ENCODE measurements at regions not wholly inside any gene's neighbourhood (a gene's known extent, or its start where the extent isn't known, plus 50 kb on each side); places are given as distances from the start of the nearest gene placed in this dataset.
"Not testable (repeated sequence)": the region's sequence is repeated elsewhere in the genome, so short reads cannot be mapped to it uniquely, and the experiment has no call there.

- Histone ChIP-seq H3K4me3 (no peak overlapping the region), H3K27ac (no peak overlapping the region), H3K36me3 (no peaks in the 10 kb centered on the region), H3K27me3 (ENCODE audit: low read depth) (no peaks in the 10 kb centered on the region), H3K9me3 (no peaks in the 10 kb centered on the region), H3K4me1 (no peaks in the 10 kb centered on the region)
- ATAC-seq (no peak), DNase-seq (no peak)
- intact Hi-C loops (cut with DNase I), result no loop called here
- no peak for TF ChIP-seq CTCF (IDR thresholded peaks at IDR 0.05)
Observed at GRCh38 chr2:83103613-83104012, 1355.5 kb downstream of the SUCLG1 start.

GRCh38 chr2:83089051-83089450 lies 1370.0 kb downstream of the SUCLG1 start:
- H3K27ac ChIP-seq; H3K36me3 ChIP-seq; H3K4me1 ChIP-seq; intact Hi-C loops (cut with DNase I); ATAC-seq; H3K27me3 ChIP-seq (ENCODE audit: low read depth); DNase-seq; H3K4me3 ChIP-seq; H3K9me3 ChIP-seq: not testable (repeated sequence)

GRCh38 chr2:83085869-83086268 lies 1373.2 kb downstream of the SUCLG1 start:
- no peak for ATAC-seq
- H3K4me3 ChIP-seq, result no peak overlapping the region
- intact Hi-C loops (cut with DNase I), result no loop called here

GRCh38 chr2:83081826-83082690 lies 1377.0 kb downstream of the SUCLG1 start:
- Histone ChIP-seq H3K4me1 (no peaks in the 10 kb centered on the region), H3K4me3 (no peak overlapping the region), H3K27ac (no peak overlapping the region), H3K9me3 (no peaks in the 10 kb centered on the region), H3K36me3 (no peaks in the 10 kb centered on the region), H3K27me3 (ENCODE audit: low read depth) (no peaks in the 10 kb centered on the region)
- no peak for DNase-seq
- ATAC-seq, result no peak
- intact Hi-C loops (cut with DNase I), result no loop called here
- TF ChIP-seq CTCF (IDR thresholded peaks at IDR 0.05), result no peak

More at GRCh38 chr2:83085869-83086268, 1373.2 kb downstream of the SUCLG1 start:
- H3K27me3 ChIP-seq (ENCODE audit: low read depth), result no peaks in the 10 kb centered on the region
- H3K27ac ChIP-seq, result no peak overlapping the region
- H3K4me1 ChIP-seq, result no peaks in the 10 kb centered on the region
- TF ChIP-seq CTCF (IDR thresholded peaks at IDR 0.05), result no peak
- no peaks in the 10 kb centered on the region for H3K9me3 ChIP-seq
- DNase-seq, result no peak
- no peaks in the 10 kb centered on the region for H3K36me3 ChIP-seq

- Histone ChIP-seq H3K27me3 (ENCODE audit: low read depth) (no peaks in the 10 kb centered on the region), H3K4me3 (no peak overlapping the region), H3K4me1 (no peaks in the 10 kb centered on the region), H3K36me3 (no peaks in the 10 kb centered on the region), H3K9me3 (no peaks in the 10 kb centered on the region), H3K27ac (no peak overlapping the region)
- ATAC-seq (no peak), DNase-seq (no peak)
- intact Hi-C loops (cut with DNase I), result no loop called here
- no peak for TF ChIP-seq CTCF (IDR thresholded peaks at IDR 0.05)
Observed at GRCh38 chr2:83079007-83079406, 1380.1 kb downstream of the SUCLG1 start.

GRCh38 chr2:83072767-83073166 lies 1386.3 kb downstream of the SUCLG1 start:
- Histone ChIP-seq H3K4me3 (no peak overlapping the region), H3K27me3 (ENCODE audit: low read depth) (no peaks in the 10 kb centered on the region), H3K4me1 (no peaks in the 10 kb centered on the region), H3K27ac (no peak overlapping the region), H3K36me3 (no peaks in the 10 kb centered on the region), H3K9me3 (no peaks in the 10 kb centered on the region)
- ATAC-seq (no peak), DNase-seq (no peak)
- no peak for TF ChIP-seq CTCF (IDR thresholded peaks at IDR 0.05)
- intact Hi-C loops (cut with DNase I), result no loop called here
